ENCODE measurements at regions not wholly inside any gene's neighbourhood (a gene's known extent, or its start where the extent isn't known, plus 50 kb on each side); places are given as distances from the start of the nearest gene placed in this dataset.
"Not testable (repeated sequence)": the region's sequence is repeated elsewhere in the genome, so short reads cannot be mapped to it uniquely, and the experiment has no call there.

- H3K4me3 ChIP-seq (ENCODE audit: low read depth, poor library complexity, severe bottlenecking): no peak overlapping the region
- TF ChIP-seq POLR2A (IDR thresholded peaks at IDR 0.05) (no peak), CTCF (IDR thresholded peaks at IDR 0.05) (no peak)
- intact Hi-C loops (cut with DNase I; ENCODE audit: low total_unique reads): no loop called here
Measured at GRCh38 chr10:33838731-33839130, 504.3 kb upstream of the NRP1 start.

GRCh38 chr10:33837736-33838135 lies 503.3 kb upstream of the NRP1 start:
- DNase-seq (ENCODE audit: low spot score in 2 of 2): no peak
- intact Hi-C loops (cut with DNase I; ENCODE audit: low total_unique reads): no loop called here
- TF ChIP-seq POLR2A (IDR thresholded peaks at IDR 0.05) (no peak), CTCF (IDR thresholded peaks at IDR 0.05) (no peak)
- no peak overlapping the region for H3K4me3 ChIP-seq (ENCODE audit: low read depth, poor library complexity, severe bottlenecking)
- WGBS, 2 donors: 92 to 93% methylated on average over 6 of the region's 6 CpGs

More at GRCh38 chr10:33838731-33839130, 504.3 kb upstream of the NRP1 start:
- WGBS, 2 donors: 86 to 93% methylated on average over 3 of the region's 3 CpGs
- no peak for DNase-seq (ENCODE audit: low spot score in 2 of 2)

GRCh38 chr10:33835556-33835955 lies 501.1 kb upstream of the NRP1 start:
- DNase-seq (ENCODE audit: low spot score in 2 of 2): no peak
- intact Hi-C loops (cut with DNase I; ENCODE audit: low total_unique reads): no loop called here
- no peak for TF ChIP-seq POLR2A (IDR thresholded peaks at IDR 0.05)
- no peak for TF ChIP-seq CTCF (IDR thresholded peaks at IDR 0.05)
- 88 to 97% methylated on average over 1 of the region's 1 CpG for WGBS, 2 donors
- no peak overlapping the region for H3K4me3 ChIP-seq (ENCODE audit: low read depth, poor library complexity, severe bottlenecking)

GRCh38 chr10:33833566-33833965 lies 499.1 kb upstream of the NRP1 start:
- no peak overlapping the region for H3K4me3 ChIP-seq (ENCODE audit: low read depth, poor library complexity, severe bottlenecking)
- WGBS, 2 donors: 91 to 97% methylated on average over 5 of the region's 5 CpGs
- DNase-seq (ENCODE audit: low spot score in 2 of 2): no peak
- TF ChIP-seq CTCF (IDR thresholded peaks at IDR 0.05) (no peak), POLR2A (IDR thresholded peaks at IDR 0.05) (no peak)
- intact Hi-C loops (cut with DNase I; ENCODE audit: low total_unique reads): no loop called here

GRCh38 chr10:33832124-33832787 lies 497.8 kb upstream of the NRP1 start:
- WGBS, 2 donors: 65 to 70% methylated on average over 4 of the region's 4 CpGs
- DNase-seq (ENCODE audit: low spot score in 2 of 2): no peak
- intact Hi-C loops (cut with DNase I; ENCODE audit: low total_unique reads): no loop called here
- no peak overlapping the region for H3K4me3 ChIP-seq (ENCODE audit: low read depth, poor library complexity, severe bottlenecking)
- no peak for TF ChIP-seq CTCF (IDR thresholded peaks at IDR 0.05)
- no peak for TF ChIP-seq POLR2A (IDR thresholded peaks at IDR 0.05)

GRCh38 chr10:33831591-33831990 lies 497.1 kb upstream of the NRP1 start:
- intact Hi-C loops (cut with DNase I; ENCODE audit: low total_unique reads): no loop called here
- H3K4me3 ChIP-seq (ENCODE audit: low read depth, poor library complexity, severe bottlenecking): no peak overlapping the region
- WGBS, 2 donors: 79 to 82% methylated on average over 2 of the region's 2 CpGs
- DNase-seq (ENCODE audit: low spot score in 2 of 2): no peak
- TF ChIP-seq CTCF (IDR thresholded peaks at IDR 0.05): no peak

- H3K4me3 ChIP-seq (ENCODE audit: low read depth, poor library complexity, severe bottlenecking); DNase-seq (ENCODE audit: low spot score in 2 of 2); intact Hi-C loops (cut with DNase I; ENCODE audit: low total_unique reads): not testable (repeated sequence)
- WGBS, 2 donors: 94 to 96% methylated on average over 3 of the region's 3 CpGs
Measured at GRCh38 chr10:33829899-33830298, 495.4 kb upstream of the NRP1 start.
